HG03354 (cell line): ENCODE measurements at regions not wholly inside any gene's neighbourhood (a gene's known extent, or its start where the extent isn't known, plus 50 kb on each side); places are given as distances from the start of the nearest gene placed in this dataset.
"Not testable (repeated sequence)": the region's sequence is repeated elsewhere in the genome, so short reads cannot be mapped to it uniquely, and the experiment has no call there.

Experiments
- ATAC-seq: cut with Tn5 transposase; IDR thresholded peaks from one replicate; pipeline ENCODE4 v1.9.1; 2021; ENCODE audit warnings: mild to moderate bottlenecking; ENCODE audit not compliant: unreplicated experiment, poor library complexity, severe bottlenecking

- ATAC-seq: no peak
These were observed 413.5 kb downstream of the CNTN3 start for GRCh38 chr3:74200952-74201351.

- not testable (repeated sequence) for ATAC-seq
These were observed 435.8 kb downstream of the CNTN3 start for GRCh38 chr3:74178664-74179063.

GRCh38 chr3:74173090-74173489 lies 441.4 kb downstream of the CNTN3 start:
- no peak for ATAC-seq

GRCh38 chr3:74167926-74168325 lies 446.5 kb downstream of the CNTN3 start:
- no peak for ATAC-seq

- ATAC-seq: no peak
These were observed 449.2 kb downstream of the CNTN3 start for GRCh38 chr3:74165211-74165610.

- no peak for ATAC-seq
These were observed 465.0 kb downstream of the CNTN3 start for GRCh38 chr3:74149466-74149865.

- ATAC-seq: no peak
These were observed 469.2 kb downstream of the CNTN3 start for GRCh38 chr3:74145277-74145676.

- ATAC-seq: no peak
These were observed 474.8 kb downstream of the CNTN3 start for GRCh38 chr3:74139648-74140047.

- no peak for ATAC-seq
These were observed 476.7 kb downstream of the CNTN3 start for GRCh38 chr3:74137790-74138189.

GRCh38 chr3:74135808-74136207 lies 478.7 kb downstream of the CNTN3 start:
- no peak for ATAC-seq

- no peak for ATAC-seq
These were observed 479.6 kb downstream of the CNTN3 start for GRCh38 chr3:74134831-74135230.

GRCh38 chr3:74131546-74132328 lies 482.7 kb downstream of the CNTN3 start:
- not testable (repeated sequence) for ATAC-seq

- ATAC-seq: no peak
These were observed 484.8 kb downstream of the CNTN3 start for GRCh38 chr3:74129611-74130010.

- no peak for ATAC-seq
These were observed 485.4 kb downstream of the CNTN3 start for GRCh38 chr3:74129056-74129455.

GRCh38 chr3:74127256-74127655 lies 487.2 kb downstream of the CNTN3 start:
- no peak for ATAC-seq

GRCh38 chr3:74124782-74125181 lies 489.7 kb downstream of the CNTN3 start:
- no peak for ATAC-seq

GRCh38 chr3:74122281-74122680 lies 492.2 kb downstream of the CNTN3 start:
- ATAC-seq: no peak

GRCh38 chr3:74121761-74122160 lies 492.7 kb downstream of the CNTN3 start:
- ATAC-seq: no peak

GRCh38 chr3:74119221-74119620 lies 494.5 kb upstream of the PDZRN3 start:
- no peak for ATAC-seq

- ATAC-seq: no peak
These were observed 491.2 kb upstream of the PDZRN3 start for GRCh38 chr3:74115906-74116305.

GRCh38 chr3:74107451-74107850 lies 482.7 kb upstream of the PDZRN3 start:
- no peak for ATAC-seq

GRCh38 chr3:74106925-74107324 lies 482.2 kb upstream of the PDZRN3 start:
- no peak for ATAC-seq
